BLaER1 treated with 17β-estradiol and CSF1 and Interleukin-3, amounts not matched to agents 10 nM and 100 nM (cell line): ENCODE measurements at regions not wholly inside any gene's neighbourhood (a gene's known extent, or its start where the extent isn't known, plus 50 kb on each side); places are given as distances from the start of the nearest gene placed in this dataset.

Source experiments
- H3K27ac ChIP-seq, 11 experiments: shearing (Covaris generic); formaldehyde crosslinking; 2 replicates each; pipeline ENCODE4 v1.8.1; 2022
- H3K27me3 ChIP-seq, 11 experiments: shearing (Covaris generic); formaldehyde crosslinking; 2 replicates each; pipeline ENCODE4 v1.8.1; 2022
- H3K36me3 ChIP-seq, 11 experiments: shearing (Covaris generic); formaldehyde crosslinking; 2 replicates each; pipeline ENCODE4 v1.8.1; 2022
- H3K4me1 ChIP-seq, 10 experiments: shearing (Covaris generic); formaldehyde crosslinking; 2 replicates each; pipeline ENCODE4 v1.8.1; 2022
- H3K4me2 ChIP-seq, 11 experiments: shearing (Covaris generic); formaldehyde crosslinking; 2 replicates each; pipeline ENCODE4 v1.8.1; 2022
- H3K4me3 ChIP-seq, 10 experiments: shearing (Covaris generic); formaldehyde crosslinking; 2 replicates each; pipeline ENCODE4 v1.8.1; 2022
- H3K9ac ChIP-seq, 11 experiments: shearing (Covaris generic); formaldehyde crosslinking; 2 replicates each; pipeline ENCODE4 v1.8.1; 2022
- H3K9me3 ChIP-seq, 11 experiments: shearing (Covaris generic); formaldehyde crosslinking; replicated peaks in 1 of 11; 2 replicates each; pipeline ENCODE4 v1.8.1; 2022
- H4K20me1 ChIP-seq, 11 experiments: shearing (Covaris generic); formaldehyde crosslinking; 2 replicates each; pipeline ENCODE4 v1.8.1; 2022
- Cebpa-rat ChIP-seq, 11 experiments: shearing (Covaris generic); IDR thresholded peaks; 2 replicates each; pipeline ENCODE4 v1.8.1; 2022

- H4K20me1 ChIP-seq = no peaks in the 10 kb centered on the region
- H3K4me1 ChIP-seq = peaks cover 0 to 10% (median 0%) of the 10 kb centered on the region in 10 experiments; a peak in 3 of 20 replicates
- H3K27ac ChIP-seq = no peak overlapping the region
- H3K4me3 ChIP-seq = no peak overlapping the region
- H3K4me2 ChIP-seq = no peak overlapping the region
- H3K27me3 ChIP-seq = no peaks in the 10 kb centered on the region; a peak in 1 of 22 replicates
- no peak for TF ChIP-seq Cebpa-rat (IDR thresholded peaks at IDR 0.05)
- no peak overlapping the region for H3K9ac ChIP-seq
- H3K36me3 ChIP-seq = no peaks in the 10 kb centered on the region
- H3K9me3 ChIP-seq = peaks cover 0 to 17% (median 0%) of the 10 kb centered on the region in 11 experiments; a peak in 5 of 22 replicates
These were observed 116.4 kb upstream of the NLRP1 start for GRCh38 chr17:5700745-5701144.

- Histone ChIP-seq H4K20me1 (no peaks in the 10 kb centered on the region), H3K27me3 (no peaks in the 10 kb centered on the region; a peak in 1 of 22 replicates), H3K36me3 (no peaks in the 10 kb centered on the region), H3K9me3 (peaks cover 0 to 17% (median 0%) of the 10 kb centered on the region in 11 experiments; a peak in 5 of 22 replicates), H3K4me3 (no peak overlapping the region), H3K4me1 (peaks cover 0 to 10% (median 0%) of the 10 kb centered on the region in 10 experiments; a peak in 3 of 20 replicates), H3K27ac (no peak overlapping the region), H3K9ac (no peak overlapping the region), H3K4me2 (no peak overlapping the region)
- no peak for TF ChIP-seq Cebpa-rat (IDR thresholded peaks at IDR 0.05)
These were observed 117.1 kb upstream of the NLRP1 start for GRCh38 chr17:5701381-5701780.

- Histone ChIP-seq H3K27ac (no peak overlapping the region), H3K9ac (no peak overlapping the region), H3K4me3 (no peak overlapping the region), H3K36me3 (no peaks in the 10 kb centered on the region), H3K9me3 (peaks cover 0 to 17% (median 0%) of the 10 kb centered on the region in 11 experiments; a peak in 5 of 22 replicates), H4K20me1 (no peaks in the 10 kb centered on the region), H3K4me2 (no peak overlapping the region), H3K27me3 (no peaks in the 10 kb centered on the region; a peak in 1 of 22 replicates), H3K4me1 (peaks cover 0 to 10% (median 0%) of the 10 kb centered on the region in 10 experiments; a peak in 3 of 20 replicates)
- no peak for TF ChIP-seq Cebpa-rat (IDR thresholded peaks at IDR 0.05)
These were observed 118.7 kb upstream of the NLRP1 start for GRCh38 chr17:5702951-5703510.

- peaks cover 0 to 22% (median 5%) of the 10 kb centered on the region in 11 experiments; a peak in 7 of 22 replicates for H3K9me3 ChIP-seq
- no peaks in the 10 kb centered on the region for H3K36me3 ChIP-seq
- H4K20me1 ChIP-seq = no peaks in the 10 kb centered on the region
- no peak for TF ChIP-seq Cebpa-rat (IDR thresholded peaks at IDR 0.05)
- H3K27ac ChIP-seq = no peak overlapping the region
- no peak overlapping the region for H3K9ac ChIP-seq
- H3K27me3 ChIP-seq = no peaks in the 10 kb centered on the region; a peak in 1 of 22 replicates
- no peak overlapping the region for H3K4me3 ChIP-seq
- H3K4me2 ChIP-seq = no peak overlapping the region
- peaks cover 0 to 10% (median 0%) of the 10 kb centered on the region in 10 experiments; a peak in 3 of 20 replicates for H3K4me1 ChIP-seq
These were observed 119.4 kb upstream of the NLRP1 start for GRCh38 chr17:5703736-5704135.

- Histone ChIP-seq H3K4me2 (no peak overlapping the region), H3K36me3 (no peaks in the 10 kb centered on the region), H3K4me3 (no peak overlapping the region), H3K9ac (no peak overlapping the region), H4K20me1 (no peaks in the 10 kb centered on the region), H3K27me3 (no peaks in the 10 kb centered on the region; a peak in 1 of 22 replicates), H3K4me1 (peaks cover 0 to 4% (median 0%) of the 10 kb centered on the region in 10 experiments; a peak in 1 of 20 replicates), H3K9me3 (peaks cover 0 to 24% (median 6%) of the 10 kb centered on the region in 11 experiments; a peak in 10 of 22 replicates), H3K27ac (no peak overlapping the region)
- no peak for TF ChIP-seq Cebpa-rat (IDR thresholded peaks at IDR 0.05)
These were observed 121.0 kb upstream of the NLRP1 start for GRCh38 chr17:5705081-5705875.

GRCh38 chr17:5705876-5706576 lies 121.7 kb upstream of the NLRP1 start:
- no peak overlapping the region for H3K27ac ChIP-seq
- H3K27me3 ChIP-seq = no peaks in the 10 kb centered on the region; a peak in 1 of 22 replicates
- no peak overlapping the region for H3K4me2 ChIP-seq
- TF ChIP-seq Cebpa-rat (IDR thresholded peaks at IDR 0.05) = no peak
- no peaks in the 10 kb centered on the region for H3K36me3 ChIP-seq
- H3K9ac ChIP-seq = no peak overlapping the region
- peaks cover 0 to 32% (median 6%) of the 10 kb centered on the region in 11 experiments; a peak in 10 of 22 replicates for H3K9me3 ChIP-seq
- H4K20me1 ChIP-seq = no peaks in the 10 kb centered on the region
- H3K4me1 ChIP-seq = no peaks in the 10 kb centered on the region; a peak in 1 of 20 replicates
- H3K4me3 ChIP-seq = no peak overlapping the region

GRCh38 chr17:5706577-5707210 lies 122.4 kb upstream of the NLRP1 start:
- Histone ChIP-seq H3K27me3 (no peaks in the 10 kb centered on the region; a peak in 1 of 22 replicates), H3K9me3 (peaks cover 0 to 34% (median 6%) of the 10 kb centered on the region in 11 experiments; a peak in 10 of 22 replicates), H3K4me1 (no peaks in the 10 kb centered on the region; a peak in 1 of 20 replicates), H3K4me2 (no peak overlapping the region), H3K27ac (no peak overlapping the region), H3K36me3 (no peaks in the 10 kb centered on the region), H4K20me1 (no peaks in the 10 kb centered on the region), H3K4me3 (no peak overlapping the region), H3K9ac (no peak overlapping the region)
- TF ChIP-seq Cebpa-rat (IDR thresholded peaks at IDR 0.05) = no peak

- no peak overlapping the region for H3K27ac ChIP-seq
- no peaks in the 10 kb centered on the region for H4K20me1 ChIP-seq
- no peak for TF ChIP-seq Cebpa-rat (IDR thresholded peaks at IDR 0.05)
- H3K4me3 ChIP-seq = no peak overlapping the region
- H3K9me3 ChIP-seq = peaks cover 0 to 31% (median 6%) of the 10 kb centered on the region in 11 experiments; a peak in 10 of 22 replicates
- no peaks in the 10 kb centered on the region for H3K36me3 ChIP-seq
- H3K4me1 ChIP-seq = no peaks in the 10 kb centered on the region; a peak in 1 of 20 replicates
- no peak overlapping the region for H3K9ac ChIP-seq
- no peak overlapping the region for H3K4me2 ChIP-seq
- H3K27me3 ChIP-seq = peaks cover 0 to 2% (median 0%) of the 10 kb centered on the region in 11 experiments; a peak in 2 of 22 replicates
These were observed 123.2 kb upstream of the NLRP1 start for GRCh38 chr17:5707482-5707881.
